Activated CD4-positive, CD25-positive, alpha-beta regulatory T cell treated with anti-CD3 and anti-CD28 coated beads, Interleukin-2, amount 50 U/mL, for 72 hours (primary cell): ENCODE measurements at regions not wholly inside any gene's neighbourhood (a gene's known extent, or its start where the extent isn't known, plus 50 kb on each side); places are given as distances from the start of the nearest gene placed in this dataset.
"Not testable (repeated sequence)": the region's sequence is repeated elsewhere in the genome, so short reads cannot be mapped to it uniquely, and the experiment has no call there.

Source experiments
- DNase-seq: peaks from one replicate; pipeline ENCODE4 v3.0.0; 2021

DNA sequence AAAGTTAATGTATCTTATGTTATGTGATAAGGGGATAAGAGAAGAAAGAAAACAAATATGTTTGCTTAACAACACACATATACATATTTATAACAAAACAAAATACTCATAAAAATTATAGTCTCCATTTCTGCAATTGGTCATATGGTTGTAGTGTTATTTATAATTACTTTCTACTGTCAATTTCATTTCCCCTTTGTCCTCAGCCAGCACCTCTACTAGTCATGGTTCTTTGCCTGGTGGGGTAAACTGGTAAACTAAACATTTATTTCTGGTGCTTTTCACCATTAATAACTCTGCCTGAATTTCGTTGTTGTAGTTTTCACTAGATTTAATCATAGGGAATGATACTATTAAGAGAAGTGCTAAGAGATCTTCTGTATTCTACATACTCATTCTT is 88.0 kb upstream of the ALCAM start:
- no peak for DNase-seq

GRCh38 chr3:105281989-105282388 is 84.7 kb upstream of the ALCAM start:
- no peak for DNase-seq

- no peak for DNase-seq
Measured at GRCh38 chr3:105284876-105285275, 81.8 kb upstream of the ALCAM start.

DNA sequence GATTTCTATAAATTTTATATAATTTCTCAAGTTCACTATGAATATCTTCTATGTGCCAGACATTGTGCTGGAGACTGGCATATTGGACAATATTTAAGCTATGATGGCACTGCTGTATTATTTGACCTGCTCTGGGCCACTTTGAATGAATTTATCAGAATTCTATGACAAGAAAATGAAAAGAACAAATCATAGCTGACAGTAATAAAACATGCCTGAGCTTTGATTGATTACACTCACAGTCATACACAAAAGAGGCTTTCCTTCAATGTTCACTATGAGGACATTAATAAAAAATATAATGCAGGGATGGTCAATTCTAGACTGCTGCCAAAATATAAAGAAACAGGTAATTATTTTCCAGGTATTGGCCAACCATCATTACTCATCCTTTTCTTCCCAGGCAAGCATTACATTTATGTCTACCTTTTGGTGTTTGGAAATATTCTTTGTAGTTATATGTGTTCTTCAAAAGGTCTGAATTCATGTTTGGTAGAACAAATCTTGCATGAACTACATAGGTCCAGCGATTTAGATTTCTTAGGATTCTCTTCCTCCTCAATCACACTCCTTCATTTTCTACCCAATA is 81.0 kb upstream of the ALCAM start:
- DNase-seq, result no peak

- no peak for DNase-seq
Measured at GRCh38 chr3:105293441-105293840, 73.3 kb upstream of the ALCAM start.

DNA sequence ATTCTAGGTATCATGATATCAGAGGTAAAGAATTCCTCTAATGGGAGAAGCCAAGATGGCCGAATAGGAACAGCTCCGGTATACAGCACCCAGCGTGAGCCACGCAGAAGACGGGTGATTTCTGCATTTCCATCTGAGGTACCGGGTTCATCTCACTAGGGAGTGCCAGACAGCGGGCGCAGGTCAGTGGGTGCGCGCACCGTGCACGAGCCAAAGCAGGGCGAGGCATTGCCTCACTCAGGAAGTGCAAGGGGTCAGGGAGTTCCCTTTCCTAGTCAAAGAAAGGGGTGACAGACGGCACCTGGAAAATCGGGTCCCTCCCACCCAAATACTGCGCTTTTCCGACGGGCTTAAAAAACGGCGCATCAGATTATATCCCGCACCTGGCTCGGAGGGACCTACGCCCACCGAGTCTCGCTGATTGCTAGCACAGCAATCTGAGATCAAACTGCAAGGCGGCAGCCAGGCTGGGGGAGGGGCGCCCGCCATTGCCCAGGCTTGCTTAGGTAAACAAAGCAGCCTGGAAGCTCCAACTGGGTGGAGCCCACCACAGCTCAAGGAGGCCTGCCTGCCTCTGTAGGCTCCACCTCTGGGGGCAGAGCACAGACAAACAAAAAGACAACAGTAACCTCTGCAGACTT is 70.4 kb upstream of the ALCAM start:
- not testable (repeated sequence) for DNase-seq

GRCh38 chr3:105304487-105304886 is 62.2 kb upstream of the ALCAM start:
- DNase-seq, result no peak

GRCh38 chr3:105315144-105315543 is 51.6 kb upstream of the ALCAM start:
- no peak for DNase-seq

DNA sequence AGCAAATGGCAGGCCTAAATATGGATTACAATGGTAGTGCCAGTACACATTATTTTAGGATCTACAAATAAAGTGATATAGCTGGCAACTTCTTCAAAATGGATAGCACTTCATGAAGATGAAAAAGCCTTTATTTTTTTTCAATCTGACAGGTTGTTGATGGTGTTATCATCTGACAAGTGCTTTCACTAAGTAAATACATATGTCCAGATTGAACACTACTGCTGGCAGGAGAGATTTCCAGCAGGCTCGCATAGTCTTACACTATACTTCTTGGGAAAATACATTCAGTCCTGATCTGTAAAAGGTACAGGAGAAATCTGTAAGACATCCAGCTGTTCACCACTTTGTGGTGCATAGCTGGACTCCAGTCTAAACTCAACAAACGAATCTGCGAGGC is 50.9 kb upstream of the ALCAM start:
- no peak for DNase-seq

GRCh38 chr3:105316331-105316730 is 50.4 kb upstream of the ALCAM start:
- DNase-seq, result no peak
